GM23338 (cell line): ENCODE measurements at regions not wholly inside any gene's neighbourhood (a gene's known extent, or its start where the extent isn't known, plus 50 kb on each side); places are given as distances from the start of the nearest gene placed in this dataset.

Experiments
- EZH2 ChIP-seq: fragments of 200-600 bp; sonication (generic); IDR thresholded peaks from one replicate; pipeline ENCODE4 v1.8.0; 2017; ENCODE audit warnings: antibody characterized with exemption, mild to moderate bottlenecking, low read depth; ENCODE audit not compliant: unreplicated experiment
- ZNF331 ChIP-seq: fragments of 250-450 bp; sonication (Bioruptor Pico); IDR thresholded peaks from 2 replicates; pipeline ENCODE4 v1.5.0; 2020; ENCODE audit warnings: low read depth, mild to moderate bottlenecking, moderate library complexity
- TF ChIP-seq, protein P1 (sequence below), 2 experiments: fragments of 200-600 bp in 1 of 2; sonication (generic) in 1 of 2; conservative IDR thresholded peaks; 2 replicates each; pipeline versions ENCODE4 v1.5.1 to v1.6.1; 2016 to 2017; ENCODE audit warnings: antibody characterized with exemption in 2 of 2, low read depth in 2 of 2, mild to moderate bottlenecking in 2 of 2, moderate library complexity in 1 of 2

DNA sequence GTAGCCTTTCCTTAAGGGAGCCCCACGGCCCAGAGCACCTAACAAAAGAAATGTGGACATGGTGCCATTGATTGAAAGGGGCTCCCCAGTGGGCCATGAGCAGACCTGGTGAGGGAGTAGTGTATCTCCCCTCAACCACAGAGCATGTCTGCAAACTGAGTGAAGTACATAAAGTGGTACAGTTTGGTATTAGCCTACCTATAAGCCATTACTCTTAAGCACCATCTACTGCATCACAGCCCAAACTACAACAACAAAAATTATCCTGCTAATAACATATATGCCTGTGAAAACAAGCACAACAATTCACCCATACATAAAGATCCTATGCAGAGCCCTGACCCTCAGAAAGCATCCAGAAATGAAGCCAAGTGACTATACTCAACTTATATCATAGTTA, 407.8 kb downstream of the PTPRC start:
- TF ChIP-seq, protein P1, sequence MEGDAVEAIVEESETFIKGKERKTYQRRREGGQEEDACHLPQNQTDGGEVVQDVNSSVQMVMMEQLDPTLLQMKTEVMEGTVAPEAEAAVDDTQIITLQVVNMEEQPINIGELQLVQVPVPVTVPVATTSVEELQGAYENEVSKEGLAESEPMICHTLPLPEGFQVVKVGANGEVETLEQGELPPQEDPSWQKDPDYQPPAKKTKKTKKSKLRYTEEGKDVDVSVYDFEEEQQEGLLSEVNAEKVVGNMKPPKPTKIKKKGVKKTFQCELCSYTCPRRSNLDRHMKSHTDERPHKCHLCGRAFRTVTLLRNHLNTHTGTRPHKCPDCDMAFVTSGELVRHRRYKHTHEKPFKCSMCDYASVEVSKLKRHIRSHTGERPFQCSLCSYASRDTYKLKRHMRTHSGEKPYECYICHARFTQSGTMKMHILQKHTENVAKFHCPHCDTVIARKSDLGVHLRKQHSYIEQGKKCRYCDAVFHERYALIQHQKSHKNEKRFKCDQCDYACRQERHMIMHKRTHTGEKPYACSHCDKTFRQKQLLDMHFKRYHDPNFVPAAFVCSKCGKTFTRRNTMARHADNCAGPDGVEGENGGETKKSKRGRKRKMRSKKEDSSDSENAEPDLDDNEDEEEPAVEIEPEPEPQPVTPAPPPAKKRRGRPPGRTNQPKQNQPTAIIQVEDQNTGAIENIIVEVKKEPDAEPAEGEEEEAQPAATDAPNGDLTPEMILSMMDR (conservative IDR thresholded peaks at IDR 0.05; ENCODE audit: low read depth in 2 of 2): peak in 1 of 2 experiments; percentile 6; a peak in 1 of 4 replicates
- TF ChIP-seq EZH2 (no peak), ZNF331 (CRISPR knock-in tag) (no peak)
